NCI-H1694 treated with DMSO at 0.1 percent for 48 hours (cell line): ENCODE measurements at regions not wholly inside any gene's neighbourhood (a gene's known extent, or its start where the extent isn't known, plus 50 kb on each side); places are given as distances from the start of the nearest gene placed in this dataset.

Source experiments
- DNase-seq: peaks from one replicate; lab custom pipeline; 2025; lab: John Stamatoyannopoulos, UW

- no peak for DNase-seq
Measured at GRCh38 chr4:14249226-14249625, 621.7 kb upstream of the BOD1L1 start.

GRCh38 chr4:14254252-14254651, 626.7 kb upstream of the BOD1L1 start:
- no peak for DNase-seq

GRCh38 chr4:14254926-14255325, 627.4 kb upstream of the BOD1L1 start:
- no peak for DNase-seq

- no peak for DNase-seq
Measured at GRCh38 chr4:14257903-14258302, 630.4 kb upstream of the BOD1L1 start.

GRCh38 chr4:14259936-14260335, 632.4 kb upstream of the BOD1L1 start:
- DNase-seq = no peak

GRCh38 chr4:14260591-14260990, 633.1 kb upstream of the BOD1L1 start:
- DNase-seq = no peak

- no peak for DNase-seq
Measured at GRCh38 chr4:14262221-14262620, 634.7 kb upstream of the BOD1L1 start.

GRCh38 chr4:14264437-14264836, 636.9 kb upstream of the BOD1L1 start:
- no peak for DNase-seq

- no peak for DNase-seq
Measured at GRCh38 chr4:14265651-14266050, 638.1 kb upstream of the BOD1L1 start.

- no peak for DNase-seq
Measured at GRCh38 chr4:14267373-14268060, 640.0 kb upstream of the BOD1L1 start.

GRCh38 chr4:14269824-14270223, 642.3 kb upstream of the BOD1L1 start:
- no peak for DNase-seq

- no peak for DNase-seq
Measured at GRCh38 chr4:14272206-14272605, 644.7 kb upstream of the BOD1L1 start.

- no peak for DNase-seq
Measured at GRCh38 chr4:14277505-14277904, 650.0 kb upstream of the BOD1L1 start.

GRCh38 chr4:14280567-14280966, 653.0 kb upstream of the BOD1L1 start:
- no peak for DNase-seq

- no peak for DNase-seq
Measured at GRCh38 chr4:14284578-14284977, 657.1 kb upstream of the BOD1L1 start.

- no peak for DNase-seq
Measured at GRCh38 chr4:14289708-14290107, 662.2 kb upstream of the BOD1L1 start.

GRCh38 chr4:14293582-14293981, 666.1 kb upstream of the BOD1L1 start:
- DNase-seq = no peak

- DNase-seq = no peak
Measured at GRCh38 chr4:14294611-14295010, 667.1 kb upstream of the BOD1L1 start.

- no peak for DNase-seq
Measured at GRCh38 chr4:14299166-14299565, 671.6 kb upstream of the BOD1L1 start.

- DNase-seq = no peak
Measured at GRCh38 chr4:14302021-14302420, 674.5 kb upstream of the BOD1L1 start.

GRCh38 chr4:14303856-14304255, 676.3 kb upstream of the BOD1L1 start:
- DNase-seq = no peak

- no peak for DNase-seq
Measured at GRCh38 chr4:14308229-14308651, 680.7 kb upstream of the BOD1L1 start.

GRCh38 chr4:14309431-14309830, 681.9 kb upstream of the BOD1L1 start:
- DNase-seq = no peak

GRCh38 chr4:14313757-14314156, 686.2 kb upstream of the BOD1L1 start:
- no peak for DNase-seq
